Left forelimb (tissue), 1 donor: ENCODE measurements at regions not wholly inside any gene's neighbourhood (a gene's known extent, or its start where the extent isn't known, plus 50 kb on each side); places are given as distances from the start of the nearest gene placed in this dataset.

Source experiments
- DNase-seq: peaks from one replicate; pipeline ENCODE4 v3.0.0-alpha.2; 2018; ENCODE audit warnings: low spot score

DNA sequence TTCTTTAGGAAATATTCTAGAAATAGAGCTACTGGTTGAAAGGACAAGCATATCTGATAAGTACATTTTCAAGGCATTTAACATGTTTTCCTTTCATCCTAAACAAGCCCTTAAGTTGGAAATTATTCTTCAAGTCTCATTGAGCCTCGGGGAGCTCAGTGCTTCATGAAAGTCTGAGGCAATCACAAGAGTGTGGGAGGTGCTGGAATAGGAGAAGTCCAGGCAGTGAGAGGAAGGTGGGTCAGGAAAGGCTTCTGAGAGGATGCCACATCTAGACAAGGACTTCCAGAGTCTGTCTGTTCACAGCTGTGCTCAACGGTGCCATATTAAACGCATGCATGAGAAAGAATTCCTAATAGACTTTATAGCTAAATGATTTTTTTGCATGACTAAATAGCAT is 69.8 kb downstream of the CD83 start:
- DNase-seq, result no peak

- no peak for DNase-seq
These were observed 71.5 kb downstream of the CD83 start for GRCh38 chr6:14189074-14189473.

- DNase-seq, result no peak
These were observed 72.8 kb downstream of the CD83 start for GRCh38 chr6:14190191-14190928.

- DNase-seq, result no peak
These were observed 73.3 kb downstream of the CD83 start for GRCh38 chr6:14190929-14191224.

GRCh38 chr6:14191761-14192160 is 74.2 kb downstream of the CD83 start:
- no peak for DNase-seq

GRCh38 chr6:14192216-14192788 is 74.7 kb downstream of the CD83 start:
- no peak for DNase-seq

GRCh38 chr6:14193524-14193923 is 76.0 kb downstream of the CD83 start:
- DNase-seq, result no peak

- no peak for DNase-seq
These were observed 76.9 kb downstream of the CD83 start for GRCh38 chr6:14194483-14194882.

DNA sequence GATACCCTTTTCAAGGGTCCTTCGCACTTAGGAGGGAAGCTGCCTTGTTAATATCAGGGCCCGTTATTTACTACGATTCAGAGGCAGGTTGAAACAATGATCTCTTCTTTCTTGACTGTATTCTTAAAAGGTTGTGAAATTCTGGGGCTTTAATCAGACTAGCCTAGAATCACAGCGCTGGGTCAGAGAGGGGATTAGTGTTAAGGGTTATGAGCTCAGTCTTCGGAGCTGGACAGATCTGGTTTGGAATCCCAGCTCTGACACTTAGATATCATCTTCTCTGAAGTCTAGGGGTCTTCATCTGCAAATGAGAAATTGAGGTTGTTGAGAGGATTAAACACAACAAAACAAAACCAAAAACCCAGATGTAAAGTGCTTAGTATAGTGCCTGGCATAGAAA is 77.4 kb downstream of the CD83 start:
- no peak for DNase-seq

- DNase-seq, result no peak
These were observed 78.5 kb downstream of the CD83 start for GRCh38 chr6:14196026-14196425.

DNA sequence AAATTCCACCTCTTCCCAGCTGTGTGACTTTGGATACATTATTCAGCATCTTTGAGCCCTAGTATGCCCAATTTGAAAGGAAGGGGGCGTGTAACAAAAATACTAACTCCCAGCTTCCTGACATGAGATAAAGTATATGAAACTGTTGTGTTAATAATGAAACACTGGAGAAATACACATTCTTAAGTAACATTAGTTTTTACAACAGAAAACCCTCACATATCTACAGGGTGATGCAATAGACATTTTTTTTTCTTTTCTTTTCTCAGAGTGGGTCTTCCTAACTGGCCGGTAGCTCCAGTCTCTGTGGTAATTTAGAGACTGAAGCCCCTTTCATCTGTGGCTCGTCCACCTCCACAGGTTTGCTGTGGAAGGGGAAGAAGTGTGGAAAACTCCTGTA is 79.5 kb downstream of the CD83 start:
- DNase-seq, result no peak

- no peak for DNase-seq
These were observed 82.5 kb downstream of the CD83 start for GRCh38 chr6:14200047-14200446.

DNA sequence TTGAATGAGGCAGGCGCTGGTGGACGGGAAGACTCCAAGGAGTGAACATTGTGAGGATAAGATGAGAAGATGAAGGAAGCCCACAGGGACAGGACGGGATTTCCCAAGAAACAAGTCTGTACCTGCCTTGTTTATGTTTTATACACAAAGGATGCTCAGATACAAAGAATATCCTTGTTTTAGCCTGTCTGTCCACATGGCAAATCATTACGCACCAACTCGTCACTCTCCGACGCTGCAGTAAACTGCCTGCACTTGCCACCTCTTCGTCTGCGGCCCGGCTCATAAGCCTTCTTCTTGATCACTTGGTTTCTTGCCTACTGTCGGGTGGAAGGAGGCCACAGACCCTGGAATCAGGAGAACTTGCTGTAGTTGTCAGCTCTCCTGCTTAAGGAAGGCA is 85.4 kb downstream of the CD83 start:
- DNase-seq, result no peak

- DNase-seq, result no peak
These were observed 88.8 kb downstream of the CD83 start for GRCh38 chr6:14206391-14206790.

DNA sequence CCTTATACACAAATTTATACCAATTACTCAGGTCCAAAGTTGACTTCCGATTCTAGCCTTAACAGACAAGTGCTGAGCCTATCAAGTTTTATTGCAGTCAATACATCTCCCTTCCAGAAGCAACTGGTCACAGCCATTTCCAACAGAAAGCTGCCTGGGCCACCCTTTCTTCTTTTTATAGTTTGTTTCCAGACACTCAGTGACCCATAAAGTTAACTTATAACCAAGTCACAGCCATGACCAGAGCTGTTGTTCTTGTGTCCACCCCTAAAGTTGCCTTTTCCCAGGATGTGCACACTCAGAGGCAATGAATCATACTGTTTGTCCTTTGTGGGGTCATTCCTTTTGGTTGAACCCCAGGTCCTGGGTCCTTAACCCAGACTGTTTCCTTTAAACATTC is 89.9 kb downstream of the CD83 start:
- DNase-seq, result no peak

GRCh38 chr6:14209000-14209399 is 91.4 kb downstream of the CD83 start:
- no peak for DNase-seq

DNA sequence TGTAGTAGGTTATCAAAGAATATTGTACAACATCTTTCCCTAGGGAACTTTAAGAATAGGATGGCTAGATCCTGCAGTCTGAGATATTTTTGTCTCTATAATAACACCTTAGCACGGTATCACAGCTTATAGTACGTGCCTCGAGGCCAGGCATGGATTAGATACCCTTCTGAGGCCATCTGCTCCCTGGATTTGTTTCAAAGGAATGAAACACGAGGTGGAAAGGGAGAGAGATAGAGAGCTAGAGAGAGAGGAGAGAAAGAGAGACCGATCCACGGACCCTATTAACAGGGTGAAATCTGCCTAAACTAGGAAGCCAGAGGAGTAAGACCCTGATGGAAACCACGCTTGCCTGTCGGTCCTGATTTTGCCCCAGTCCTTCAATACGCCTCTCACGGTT is 92.5 kb downstream of the CD83 start:
- no peak for DNase-seq

DNA sequence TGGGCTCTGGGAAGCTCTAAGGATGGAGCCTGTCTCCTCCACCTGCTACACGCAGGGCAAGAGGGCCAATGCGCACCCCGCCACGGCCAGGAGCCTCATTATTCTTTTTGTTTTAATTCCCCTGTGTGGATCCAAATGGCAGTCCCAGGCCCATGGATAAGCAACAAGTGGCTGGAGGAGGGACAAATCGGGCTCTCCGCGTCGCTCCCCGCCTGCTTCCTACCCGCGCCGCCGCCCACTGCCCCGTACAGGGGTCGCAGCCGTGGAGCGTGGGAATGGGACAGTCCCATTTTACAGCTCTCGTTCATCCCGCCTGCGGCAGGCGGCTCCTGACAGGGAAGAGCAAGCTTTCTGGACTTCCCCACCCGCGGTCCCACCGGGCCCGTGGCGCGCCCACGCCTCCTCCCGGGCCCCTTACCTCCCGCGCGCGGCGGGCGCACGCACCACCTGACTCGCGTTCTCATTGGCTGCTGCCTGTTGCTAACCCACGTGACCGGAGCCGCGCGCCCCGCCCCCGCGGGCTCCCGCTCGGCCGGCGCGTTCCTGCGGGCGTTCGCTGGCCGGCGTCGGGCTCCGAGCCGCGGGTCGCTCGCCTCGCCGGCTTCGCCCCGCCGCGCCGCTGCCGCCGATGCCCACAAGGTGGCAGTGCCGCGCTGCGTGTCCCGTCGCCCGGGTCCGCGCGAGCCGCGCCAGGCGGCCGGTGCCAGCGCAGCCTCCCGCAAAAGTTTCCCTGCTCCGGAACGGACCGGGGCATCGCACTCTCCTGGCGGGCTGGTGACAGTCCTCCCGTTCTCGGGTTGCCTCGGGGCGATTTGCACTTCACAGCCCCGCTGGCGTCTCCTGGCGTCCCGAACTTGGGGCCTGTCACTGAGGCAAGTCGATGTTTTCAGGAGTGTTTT is 93.3 kb downstream of the CD83 start:
- DNase-seq, result peak; percentile 98

- DNase-seq, result no peak
These were observed 94.0 kb downstream of the CD83 start for GRCh38 chr6:14211562-14211942.

- no peak for DNase-seq
These were observed 94.4 kb downstream of the CD83 start for GRCh38 chr6:14212020-14212419.

DNA sequence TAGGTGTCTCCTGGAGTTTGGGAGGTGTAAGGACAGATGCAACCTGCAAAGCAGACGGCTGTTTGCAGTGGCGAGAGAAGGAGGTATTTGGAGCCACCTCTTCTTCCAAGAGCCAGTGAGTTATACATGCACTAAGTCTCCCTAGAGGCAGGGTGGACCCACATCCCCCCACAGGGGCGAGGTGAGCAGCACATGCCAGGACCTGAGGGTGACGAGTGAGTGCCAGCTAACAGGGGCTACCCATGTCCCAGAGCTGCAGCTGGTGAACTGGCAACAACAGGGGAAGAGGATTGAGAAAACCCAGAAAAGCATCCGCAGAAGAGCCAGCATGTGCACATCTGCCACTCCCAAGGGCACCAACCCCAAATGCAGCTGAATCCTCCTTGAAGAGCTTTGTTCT is 95.1 kb downstream of the CD83 start:
- no peak for DNase-seq

DNA sequence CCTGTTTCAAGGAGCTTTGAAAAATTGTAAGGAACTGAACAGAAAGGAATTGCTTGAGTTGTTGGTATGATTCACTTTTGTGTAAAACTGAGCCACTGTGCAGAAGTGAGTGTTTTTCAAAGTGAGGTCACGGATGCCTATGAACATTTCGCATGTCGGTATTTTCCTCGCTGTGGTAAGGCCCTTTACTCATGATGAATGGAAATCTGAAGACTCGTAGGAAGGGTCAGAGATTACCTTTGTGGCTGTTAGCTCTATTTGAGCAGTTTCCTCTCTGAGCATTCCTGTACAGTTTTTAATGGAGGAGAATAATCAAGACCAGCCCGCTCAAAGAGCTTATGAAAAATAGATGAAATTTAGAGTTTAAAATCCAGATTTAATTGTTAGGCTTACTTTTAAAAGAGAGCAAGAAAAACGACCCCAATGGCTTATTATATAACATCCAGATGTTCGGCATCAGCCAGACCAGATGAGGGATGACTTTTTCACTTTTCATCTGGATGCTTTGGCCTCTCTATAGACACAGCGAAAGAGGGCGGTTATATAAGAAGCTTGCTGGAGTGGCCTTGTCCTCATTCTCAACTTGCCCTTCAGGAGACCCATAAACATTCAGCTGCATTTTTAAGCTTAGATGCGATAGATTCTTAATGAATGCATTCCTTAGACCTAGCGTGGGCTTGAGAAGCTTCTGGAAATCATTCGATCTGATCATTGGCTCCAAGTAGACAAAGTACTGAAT is 99.5 kb downstream of the CD83 start:
- no peak for DNase-seq
